ENCODE measurements at regions not wholly inside any gene's neighbourhood (a gene's known extent, or its start where the extent isn't known, plus 50 kb on each side); places are given as distances from the start of the nearest gene placed in this dataset.

GRCh38 chr3:40745381-40746106, 220.8 kb downstream of the ZNF621 start:
- TF ChIP-seq TAF1 (IDR thresholded peaks at IDR 0.05; ENCODE audit: borderline replicate concordance, insufficient read depth, low read length), result no peak
- TF ChIP-seq POLR2AphosphoS5 (IDR thresholded peaks at IDR 0.05; ENCODE audit: low read depth, low read length), result no peak

All from PFSK-1 (cell line).